GM19467 (cell line): ENCODE measurements at regions not wholly inside any gene's neighbourhood (a gene's known extent, or its start where the extent isn't known, plus 50 kb on each side); places are given as distances from the start of the nearest gene placed in this dataset.

Experiments
- ATAC-seq: cut with Tn5 transposase; IDR thresholded peaks from one replicate; pipeline ENCODE4 v1.9.1; 2021; ENCODE audit warnings: mild to moderate bottlenecking, moderate library complexity; ENCODE audit not compliant: unreplicated experiment

DNA sequence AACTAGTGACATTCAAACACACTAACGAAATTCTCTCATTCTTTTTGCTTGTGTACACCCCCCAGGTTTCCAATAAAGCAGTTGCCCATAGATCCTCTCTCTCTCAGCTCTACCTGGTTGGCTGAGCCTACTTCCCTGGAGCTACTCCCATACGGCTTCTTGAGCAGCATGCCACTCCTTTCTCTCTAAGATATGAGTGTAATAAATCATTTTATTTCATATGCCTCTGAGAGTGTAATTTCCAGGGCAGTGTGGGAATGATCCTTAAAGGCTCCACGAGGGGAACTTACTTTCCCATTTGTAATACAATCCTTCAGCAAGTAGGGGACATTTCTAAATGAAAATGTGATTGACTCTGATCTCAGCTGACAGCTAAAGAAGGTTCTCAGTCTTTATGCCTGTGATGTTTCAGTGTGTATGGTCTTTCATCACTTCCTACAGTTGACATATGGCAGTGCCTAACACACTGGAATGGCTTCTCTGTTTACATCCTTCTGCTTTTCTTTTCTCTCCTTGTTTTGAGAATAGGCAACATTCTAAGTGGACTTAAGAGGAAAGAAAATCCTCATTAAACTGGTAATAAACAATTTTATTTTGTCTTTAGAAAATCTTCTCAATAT is 1194.3 kb upstream of the CDH8 start:
- no peak for ATAC-seq

DNA sequence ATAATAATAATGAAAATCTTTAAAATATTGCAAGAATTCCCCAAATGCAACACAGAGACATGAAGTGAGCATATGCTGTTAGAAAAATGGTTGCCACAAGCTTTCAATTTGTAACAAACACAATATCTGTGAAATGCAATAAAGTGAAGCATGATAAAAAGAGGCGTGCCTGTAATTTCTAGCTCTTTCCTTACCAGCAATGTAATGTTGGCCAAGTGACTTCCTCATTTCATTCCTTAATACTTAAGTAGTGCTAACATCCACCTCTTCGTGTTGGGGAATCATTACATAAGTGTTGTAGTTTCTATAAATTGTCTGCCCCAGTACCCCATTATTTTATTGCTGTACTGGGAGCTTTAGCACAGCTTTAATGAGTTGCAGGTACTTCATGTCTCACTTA is 1192.0 kb upstream of the CDH8 start:
- no peak for ATAC-seq

DNA sequence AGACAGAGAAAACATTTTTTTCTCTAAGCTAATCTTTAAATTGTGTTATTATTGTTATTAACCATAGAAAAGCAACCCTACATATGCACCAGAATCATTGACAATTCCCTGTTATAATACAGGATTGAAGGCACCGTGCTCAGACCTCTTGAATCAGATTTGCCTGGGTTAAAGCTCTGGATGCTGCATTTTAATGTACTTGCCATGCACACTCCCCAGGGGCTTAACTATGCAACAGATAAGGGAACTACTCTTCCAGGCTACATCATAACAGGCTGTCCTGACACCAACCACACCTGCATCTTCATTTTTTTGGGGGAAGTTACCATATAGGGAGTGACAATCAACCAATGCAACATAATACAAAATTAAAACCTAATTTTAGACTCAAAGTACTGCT is 1187.6 kb upstream of the CDH8 start:
- no peak for ATAC-seq

DNA sequence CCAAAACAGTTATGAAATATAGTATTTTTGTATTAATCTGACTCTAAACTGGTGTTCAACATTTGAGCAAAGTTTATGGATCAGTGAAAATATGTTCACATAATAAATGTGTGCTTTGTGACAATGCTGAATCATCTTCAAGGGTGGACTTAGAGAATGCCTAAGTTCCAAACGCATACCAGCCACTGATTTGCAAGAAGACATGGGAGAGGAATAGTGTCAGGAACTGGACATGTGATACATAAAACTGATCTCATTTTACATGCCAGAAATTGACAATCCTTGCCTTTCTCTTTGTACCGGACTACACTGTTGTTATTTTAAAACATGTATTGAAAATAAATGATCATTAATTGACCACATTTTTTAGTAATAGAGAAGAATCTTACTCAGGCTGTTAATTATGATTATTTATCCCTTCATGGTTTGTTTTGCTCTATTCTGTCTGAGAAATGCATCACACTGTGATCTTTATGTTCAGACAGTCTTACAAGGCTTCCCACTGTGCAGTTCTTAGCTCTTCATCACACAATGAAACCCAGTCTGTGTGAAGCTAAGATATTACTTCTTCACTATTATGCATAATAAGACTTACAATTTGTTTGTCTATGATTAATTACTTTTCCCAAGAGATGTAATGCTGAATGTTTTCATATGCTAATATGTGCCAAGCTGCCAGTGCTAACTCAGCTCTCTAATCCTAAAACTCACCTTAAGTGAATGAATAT is 1180.6 kb upstream of the CDH8 start:
- ATAC-seq: no peak

DNA sequence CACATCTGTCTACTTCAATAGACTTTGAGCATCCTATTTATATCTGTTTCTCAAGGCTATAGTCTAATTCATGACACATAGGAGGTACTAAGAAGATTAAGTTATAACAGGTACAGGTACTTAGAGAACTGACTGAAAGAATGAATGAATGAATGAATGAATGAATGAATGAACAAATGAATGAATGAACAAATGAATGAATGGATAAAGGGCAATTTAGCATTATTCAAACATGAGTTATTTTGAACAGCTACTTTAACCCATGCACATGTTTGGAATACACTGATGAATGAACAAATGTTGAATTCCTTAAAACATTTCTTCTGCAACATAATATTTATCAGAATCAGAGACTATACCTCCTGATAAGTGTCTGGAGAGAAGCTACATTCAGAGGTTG is 1165.6 kb upstream of the CDH8 start:
- no peak for ATAC-seq

DNA sequence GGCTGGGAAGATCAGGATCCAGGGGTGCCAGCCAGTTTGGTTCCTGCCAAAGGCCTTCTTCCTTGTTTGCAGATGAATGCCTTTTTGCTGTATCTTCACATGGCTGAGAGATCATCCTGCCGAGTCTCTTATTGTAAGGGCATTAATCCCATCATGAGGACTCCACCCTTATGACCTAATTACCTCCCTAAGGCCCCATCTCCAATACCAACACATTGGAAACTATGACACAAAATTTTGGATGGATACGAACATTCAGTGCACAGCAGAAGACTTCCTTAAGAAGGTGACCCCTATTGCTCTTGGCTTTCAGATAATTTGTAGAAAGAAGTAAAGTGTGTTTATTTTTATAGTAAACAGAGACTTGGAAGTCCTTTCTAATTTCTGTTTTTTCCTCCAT is 1164.7 kb upstream of the CDH8 start:
- ATAC-seq: no peak

DNA sequence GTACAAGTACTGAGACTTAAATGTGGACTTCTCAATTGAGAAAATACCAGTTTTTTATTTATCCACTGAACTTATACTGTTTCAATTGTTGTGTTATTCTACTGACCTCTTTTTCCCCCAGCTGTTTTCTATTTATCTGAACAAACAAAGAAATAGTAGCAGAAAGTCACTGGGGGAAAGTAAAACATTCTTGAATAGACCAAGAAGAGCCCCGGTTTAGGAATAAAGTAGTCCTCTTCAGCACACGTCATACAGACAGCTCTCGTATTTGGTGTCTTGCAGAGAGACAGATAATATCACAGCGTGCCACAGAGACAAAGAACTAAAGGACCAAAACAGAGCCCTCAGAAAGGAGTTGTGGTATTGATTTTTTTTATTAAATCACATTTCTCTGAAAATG is 1159.1 kb upstream of the CDH8 start:
- no peak for ATAC-seq

DNA sequence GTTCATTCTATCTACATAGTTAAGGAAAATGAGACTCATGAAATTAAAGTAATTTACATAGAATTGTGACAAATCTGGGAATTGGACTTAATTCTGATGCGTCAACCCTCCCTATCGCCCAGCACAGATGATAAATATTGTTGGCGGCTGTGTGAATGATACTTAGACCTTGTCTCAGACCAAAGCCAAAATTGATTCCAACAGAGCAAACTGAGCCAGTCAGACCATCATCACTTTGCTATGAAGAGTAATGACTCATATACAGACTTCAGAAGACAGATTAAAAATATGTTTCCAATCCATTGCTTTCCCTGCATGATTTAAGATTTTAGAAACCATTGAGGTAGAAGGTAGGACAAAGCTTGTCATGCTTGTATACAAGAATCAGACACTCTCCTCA is 1156.7 kb upstream of the CDH8 start:
- no peak for ATAC-seq

DNA sequence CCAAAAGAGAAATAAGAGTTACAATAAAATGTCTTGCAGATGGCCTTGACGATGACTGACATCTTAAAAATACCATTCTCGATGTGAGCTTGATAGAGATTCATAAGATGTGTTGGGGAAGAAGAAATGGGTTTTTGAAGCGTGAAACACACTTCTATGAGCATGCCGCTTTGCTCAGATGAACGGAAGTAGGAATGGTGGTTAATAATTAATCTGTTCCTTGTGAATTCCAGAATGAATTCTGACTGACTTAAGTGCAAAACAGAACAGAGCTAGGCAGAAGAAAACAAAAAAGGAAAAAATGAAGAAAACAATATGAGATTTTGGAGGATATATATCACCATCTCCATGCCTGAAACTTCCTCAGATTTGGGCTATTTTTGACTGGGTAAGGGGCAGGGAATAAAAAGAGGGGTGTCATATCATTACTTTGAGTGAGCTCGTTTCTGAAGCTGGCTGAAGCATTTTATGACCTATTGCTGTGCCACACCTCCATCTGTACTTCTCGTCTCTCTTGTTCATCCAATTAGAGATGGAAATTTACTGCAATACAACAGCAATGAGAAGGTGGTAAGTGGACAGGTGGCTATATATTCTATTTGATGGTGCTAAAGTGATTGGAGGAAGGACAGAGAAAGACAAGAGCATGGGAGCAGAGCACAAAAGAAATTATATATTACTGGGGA is 1152.0 kb upstream of the CDH8 start:
- no peak for ATAC-seq

DNA sequence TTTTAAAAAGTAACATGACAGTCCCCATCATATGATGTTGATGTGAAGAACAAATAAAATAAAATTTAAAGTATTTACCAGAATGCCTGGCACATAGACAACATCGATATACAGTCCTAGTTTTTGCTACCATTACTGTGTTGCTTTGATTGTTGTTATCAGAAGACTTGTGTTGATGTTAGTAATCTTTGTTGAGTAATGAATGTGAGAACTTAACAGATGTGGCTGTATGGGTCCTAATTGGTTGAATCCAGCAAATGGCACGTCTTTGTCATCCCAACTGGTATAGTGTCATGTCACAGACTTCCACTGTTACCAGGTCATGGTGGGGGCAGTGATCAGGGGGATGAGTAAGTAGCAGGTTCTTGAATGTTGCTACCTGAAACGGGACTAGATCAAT is 1151.4 kb upstream of the CDH8 start:
- ATAC-seq: no peak

DNA sequence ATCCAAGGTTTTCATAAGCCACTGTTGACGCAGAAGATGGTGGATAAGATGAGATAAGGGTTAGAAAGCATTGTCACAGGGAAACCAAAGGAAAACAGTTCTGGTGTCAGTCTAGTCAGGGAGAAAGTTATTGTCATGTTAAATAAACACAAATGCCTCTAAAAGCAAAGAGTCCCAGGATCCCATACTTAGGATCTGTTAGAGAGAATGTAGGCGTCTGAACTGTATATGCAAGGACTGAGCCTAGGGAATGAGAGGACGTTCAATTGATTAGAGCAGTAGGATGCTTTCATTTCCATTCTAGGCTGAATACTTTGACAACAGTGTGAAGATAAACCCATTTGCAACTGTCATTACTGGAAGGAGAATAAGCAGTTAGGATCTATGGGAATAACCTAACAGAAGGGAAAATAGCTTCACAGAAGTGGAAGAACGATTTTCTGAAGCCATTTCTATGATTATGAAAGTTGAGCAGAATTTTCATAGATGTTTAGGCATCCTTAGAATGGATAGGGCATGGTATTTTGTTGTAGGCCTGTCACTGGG is 1149.1 kb upstream of the CDH8 start:
- ATAC-seq: no peak

DNA sequence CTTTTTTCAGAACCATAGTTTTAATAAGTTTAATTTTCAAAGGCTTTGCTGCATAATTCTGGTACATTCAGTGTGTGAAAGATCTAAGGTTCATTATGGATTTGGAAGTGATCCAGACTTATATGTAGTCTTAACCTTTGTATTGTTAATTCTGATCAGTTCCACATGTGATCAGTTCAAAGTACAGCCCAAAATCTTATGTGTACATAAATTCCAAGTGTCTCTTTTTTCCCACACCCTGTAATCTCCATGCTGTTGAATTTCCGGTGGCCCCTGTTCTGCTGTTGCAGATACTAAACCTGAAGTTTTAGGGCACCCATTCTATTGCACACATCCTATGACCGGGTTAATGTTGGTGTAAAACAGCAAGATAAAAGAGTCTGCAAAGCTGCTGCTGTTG is 1147.5 kb upstream of the CDH8 start:
- ATAC-seq: no peak

DNA sequence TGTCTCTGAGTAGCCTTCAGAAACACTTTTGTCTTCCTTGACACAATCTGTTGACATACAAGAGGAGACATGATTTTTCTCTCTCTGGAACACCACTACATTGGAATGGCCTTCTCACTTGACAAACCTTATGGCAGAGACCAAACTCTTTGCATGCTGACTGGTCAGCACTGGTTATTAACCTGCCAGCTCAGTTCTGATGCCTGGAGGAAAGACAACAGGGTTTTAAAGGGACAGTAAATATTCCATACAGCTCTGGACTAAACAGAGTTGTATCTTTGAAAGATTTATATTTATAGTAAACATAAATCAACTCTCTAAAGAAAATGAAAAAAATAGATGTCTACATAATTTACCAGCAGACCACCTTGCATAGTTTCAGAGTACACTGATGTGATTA is 1139.1 kb upstream of the CDH8 start:
- no peak for ATAC-seq

DNA sequence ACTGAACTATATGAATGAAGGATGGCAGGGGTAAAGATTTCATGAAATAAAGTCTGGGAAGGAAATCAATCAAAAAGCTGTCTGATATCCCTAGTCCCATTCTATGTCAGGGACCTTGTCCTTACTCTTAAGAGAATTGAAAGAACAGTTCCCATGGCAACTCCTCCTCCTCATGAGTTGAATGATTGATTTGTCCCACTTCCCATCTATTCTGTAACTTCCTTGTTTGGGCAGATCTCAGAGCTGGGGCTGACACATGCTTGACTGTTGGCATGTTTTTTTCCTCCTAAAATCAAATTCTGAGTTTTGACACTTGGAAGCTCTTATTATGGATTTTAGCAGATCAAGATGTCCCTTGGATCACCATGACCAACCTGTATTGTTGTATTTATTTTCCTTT is 1138.6 kb upstream of the CDH8 start:
- no peak for ATAC-seq

DNA sequence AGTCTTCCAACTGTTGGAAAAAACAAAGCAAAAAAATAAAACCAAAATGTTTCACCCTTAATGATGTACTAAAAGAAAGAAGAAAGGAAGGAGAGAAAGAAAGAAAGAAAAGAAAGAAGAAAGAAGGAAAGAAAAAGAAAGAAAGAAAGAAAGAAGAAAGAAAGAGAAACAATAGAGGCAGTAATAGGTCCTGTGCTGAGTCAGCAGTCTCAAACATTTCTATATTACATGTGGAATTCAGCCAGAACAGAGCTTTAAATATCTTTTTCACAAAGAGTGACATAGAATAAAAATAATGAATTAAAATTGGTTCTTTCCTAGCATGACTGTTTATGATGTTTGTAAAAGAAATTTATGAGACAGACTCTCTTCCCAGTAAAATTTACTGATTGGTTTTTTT is 1135.3 kb upstream of the CDH8 start:
- no peak for ATAC-seq

DNA sequence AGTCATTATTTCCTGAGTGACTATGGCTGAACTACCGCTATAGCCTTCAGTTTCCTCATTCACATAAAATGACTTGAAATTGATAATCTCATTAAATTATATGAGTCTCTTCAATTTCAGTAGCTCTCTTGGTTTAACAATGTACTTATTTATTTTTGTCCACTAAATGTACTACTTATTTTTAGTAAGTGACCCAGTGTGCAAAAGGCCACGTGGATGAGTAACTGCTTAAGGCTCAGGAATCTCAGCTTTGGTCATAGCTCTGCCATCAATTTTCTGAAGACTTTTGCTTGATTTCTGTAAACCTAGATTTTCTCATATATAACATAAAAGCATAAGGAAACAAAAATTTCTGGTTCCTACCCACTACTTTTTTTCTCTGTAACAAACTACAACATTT is 1132.9 kb upstream of the CDH8 start:
- no peak for ATAC-seq

DNA sequence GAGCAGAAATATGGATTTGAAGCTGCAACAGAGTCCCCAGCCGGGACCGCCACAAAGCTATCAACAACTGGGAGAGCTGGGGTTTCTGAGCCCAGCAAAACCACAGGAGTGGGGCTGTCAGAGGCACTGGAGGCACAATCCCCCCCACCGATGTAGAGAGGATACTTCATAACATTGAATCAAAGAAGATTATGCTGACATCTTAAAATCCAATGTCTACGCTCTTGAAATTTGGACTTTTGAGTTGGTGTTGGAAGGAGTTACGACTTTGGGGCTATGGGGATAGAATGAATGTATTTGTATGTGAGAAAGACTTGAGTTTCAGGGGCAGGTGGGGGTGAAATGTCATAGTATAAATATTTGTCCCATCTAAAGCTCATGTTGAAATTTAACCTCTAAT is 1121.6 kb upstream of the CDH8 start:
- ATAC-seq: no peak

DNA sequence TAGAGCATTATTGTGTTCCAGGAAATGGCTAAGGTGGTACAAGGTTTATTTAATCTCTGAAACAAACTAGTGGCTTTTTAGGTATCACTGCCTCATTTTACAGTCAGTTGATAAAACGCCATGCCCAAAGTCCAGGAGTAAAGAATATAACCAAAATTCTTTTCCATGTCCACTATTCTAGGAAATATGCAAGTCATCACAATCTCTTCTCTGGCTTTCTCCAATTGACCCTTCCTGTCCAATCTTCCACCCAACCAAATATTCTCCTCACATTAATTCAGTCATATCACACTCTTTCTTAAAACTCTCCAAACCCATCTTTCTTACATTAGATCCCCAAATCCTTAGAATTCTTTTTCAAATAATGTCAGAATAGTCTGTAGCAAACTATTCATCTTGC is 1110.0 kb upstream of the CDH8 start:
- no peak for ATAC-seq

DNA sequence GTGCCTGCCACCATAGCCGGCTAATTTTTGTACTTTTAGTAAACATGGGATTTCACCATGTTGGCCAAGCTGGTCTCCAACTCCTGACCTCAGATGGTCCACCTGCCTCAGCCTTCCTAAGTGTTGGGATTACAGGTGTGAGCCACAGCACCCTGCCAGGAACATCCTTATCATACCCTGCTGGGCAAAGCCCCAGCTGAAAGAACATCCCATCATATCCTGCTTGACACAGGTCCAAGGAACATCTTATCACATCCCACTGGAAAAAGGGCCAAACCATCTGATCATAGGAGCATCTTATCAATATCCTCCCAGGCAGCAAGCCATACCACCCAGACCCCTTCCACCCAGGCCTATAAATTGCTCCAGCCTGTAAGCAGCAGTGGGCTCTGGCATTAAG is 1109.2 kb upstream of the CDH8 start:
- no peak for ATAC-seq

DNA sequence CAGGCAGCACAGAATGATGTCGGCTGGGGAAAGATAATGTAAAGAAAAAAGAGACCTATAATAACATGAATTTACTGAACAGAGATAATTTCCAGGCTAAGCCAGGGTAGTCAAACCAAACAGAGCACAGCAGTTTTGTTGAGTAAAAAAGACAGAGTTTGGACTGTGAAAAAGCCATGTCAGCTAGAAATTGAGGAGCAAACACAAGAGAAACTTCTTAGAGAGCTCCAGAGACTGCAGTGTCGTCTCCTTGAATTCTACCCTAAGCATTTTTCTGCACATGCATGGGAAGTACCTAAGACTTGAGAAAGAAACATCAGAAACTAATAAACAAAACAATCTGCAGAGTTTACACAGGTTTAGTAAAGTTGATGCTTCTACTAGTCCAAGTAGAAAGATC is 1098.8 kb upstream of the CDH8 start:
- no peak for ATAC-seq

DNA sequence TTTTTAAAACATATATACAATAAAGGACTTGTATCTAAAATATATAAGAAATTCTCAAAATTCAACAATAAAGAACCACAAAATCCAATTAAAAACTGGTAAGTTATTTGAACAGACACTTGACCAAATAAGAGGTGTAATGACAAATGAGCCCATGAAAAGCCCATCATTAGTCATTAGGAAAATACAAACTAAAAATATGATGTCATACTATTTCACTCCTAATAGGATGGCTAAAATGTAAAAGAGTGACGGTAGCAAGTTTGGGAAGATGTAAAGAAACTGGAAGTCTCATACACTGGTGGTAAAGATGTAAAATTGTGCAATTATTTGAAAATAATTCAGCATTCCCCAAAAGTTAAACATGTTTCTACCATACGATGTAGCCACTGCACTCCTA is 1095.3 kb upstream of the CDH8 start:
- ATAC-seq: no peak

DNA sequence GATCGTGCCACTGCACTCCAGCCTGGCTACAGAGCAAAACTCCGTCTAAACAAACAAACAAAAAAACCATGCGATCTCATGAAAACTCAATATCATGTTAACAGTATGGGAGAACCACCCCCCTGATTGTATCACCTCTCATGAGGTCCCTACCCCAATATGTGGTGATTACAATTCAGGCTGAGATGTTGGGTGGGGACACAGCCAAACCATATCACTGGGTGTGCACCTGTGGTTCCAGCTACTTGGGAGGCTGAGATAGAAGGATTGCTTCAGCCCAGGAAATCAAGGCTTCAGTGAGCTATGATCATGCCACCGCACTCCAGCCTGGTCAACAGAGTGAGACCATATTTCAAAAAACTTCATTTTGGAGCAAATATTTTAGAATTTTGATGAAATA is 1094.7 kb upstream of the CDH8 start:
- ATAC-seq: no peak
